Embryonic facial prominence (tissue), 1 donor: ENCODE measurements at regions not wholly inside any gene's neighbourhood (a gene's known extent, or its start where the extent isn't known, plus 50 kb on each side); places are given as distances from the start of the nearest gene placed in this dataset.
"Not testable (repeated sequence)": the region's sequence is repeated elsewhere in the genome, so short reads cannot be mapped to it uniquely, and the experiment has no call there.

ENCODE experiments used
- DNase-seq: peaks from one replicate; pipeline ENCODE4 v3.0.0-alpha.2; 2016; ENCODE audit errors: extremely low spot score

DNA sequence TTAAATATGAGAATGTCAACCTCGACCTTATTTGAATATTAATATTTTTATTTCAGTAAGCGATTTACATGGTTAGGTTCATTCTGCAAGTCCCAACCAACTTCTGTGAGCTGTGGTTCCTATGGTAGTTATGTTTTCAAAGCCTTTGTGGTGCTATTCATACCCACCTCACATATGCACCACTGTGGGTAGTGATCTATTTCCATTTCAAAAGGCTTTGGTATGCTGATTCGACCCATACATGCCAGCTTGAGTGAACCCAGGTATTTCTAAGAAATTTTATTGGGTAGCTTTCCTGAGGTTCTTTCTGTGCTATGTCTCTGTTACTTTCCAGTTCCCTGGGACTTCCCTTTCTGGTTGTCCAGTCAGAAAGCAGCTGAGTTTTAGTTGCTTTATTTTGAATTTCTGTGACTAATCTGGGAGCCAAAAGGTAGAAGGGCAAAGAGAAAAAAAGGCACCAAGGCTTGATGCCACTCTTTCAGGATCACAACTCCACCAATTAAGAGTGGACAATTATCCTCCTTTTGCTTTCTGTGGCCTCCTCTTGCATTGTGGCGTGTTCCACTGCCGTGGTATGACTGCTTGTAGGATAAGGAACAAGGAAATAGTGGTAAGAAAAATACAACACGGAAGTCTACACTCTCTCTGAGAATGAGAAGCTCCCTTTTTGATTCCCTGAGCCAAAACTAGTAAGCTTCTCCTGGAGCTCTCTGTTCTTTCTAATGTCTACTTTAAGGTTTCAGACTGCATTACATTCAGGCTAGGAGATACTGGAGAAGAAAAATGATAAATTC, 729.1 kb downstream of the NOVA1 start:
- no peak for DNase-seq

DNA sequence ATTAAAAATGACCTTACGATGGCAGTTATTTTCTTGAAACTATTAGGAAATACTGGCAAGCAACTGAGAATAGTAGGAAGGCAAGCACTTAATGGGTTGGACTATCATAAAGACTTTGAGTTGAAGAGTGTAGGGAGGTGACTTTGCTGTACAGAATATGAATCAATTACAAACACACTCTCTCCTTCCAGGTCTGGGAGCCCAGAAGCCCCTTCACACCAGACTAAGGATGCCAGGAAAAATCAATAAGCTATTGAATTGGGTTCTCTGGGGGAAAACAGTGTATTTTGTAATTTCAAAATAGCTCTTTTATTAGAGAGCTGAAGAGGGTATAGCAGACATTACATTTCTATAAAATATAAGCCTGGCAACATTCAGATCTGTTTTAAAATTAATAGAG, 736.4 kb downstream of the NOVA1 start:
- no peak for DNase-seq

DNA sequence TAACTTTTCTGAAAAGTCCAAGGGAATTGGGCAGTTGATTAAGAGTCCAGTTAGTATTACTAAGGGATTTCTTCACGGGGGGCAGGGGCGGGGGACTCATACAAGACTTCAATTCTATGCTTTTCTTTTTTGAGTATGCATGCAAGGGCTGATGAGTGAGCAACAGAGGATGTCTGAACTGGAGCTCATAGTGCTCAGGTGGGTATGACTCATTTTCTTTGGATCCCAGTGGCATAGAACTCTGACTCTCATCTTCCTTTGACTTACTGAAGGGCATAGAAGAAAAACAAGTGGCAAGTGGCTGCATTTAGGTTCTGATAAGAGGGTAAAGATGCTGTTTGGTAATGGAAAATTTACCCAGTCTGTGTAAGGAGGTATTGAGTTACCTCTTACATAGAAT, 749.2 kb downstream of the NOVA1 start:
- DNase-seq = no peak

DNA sequence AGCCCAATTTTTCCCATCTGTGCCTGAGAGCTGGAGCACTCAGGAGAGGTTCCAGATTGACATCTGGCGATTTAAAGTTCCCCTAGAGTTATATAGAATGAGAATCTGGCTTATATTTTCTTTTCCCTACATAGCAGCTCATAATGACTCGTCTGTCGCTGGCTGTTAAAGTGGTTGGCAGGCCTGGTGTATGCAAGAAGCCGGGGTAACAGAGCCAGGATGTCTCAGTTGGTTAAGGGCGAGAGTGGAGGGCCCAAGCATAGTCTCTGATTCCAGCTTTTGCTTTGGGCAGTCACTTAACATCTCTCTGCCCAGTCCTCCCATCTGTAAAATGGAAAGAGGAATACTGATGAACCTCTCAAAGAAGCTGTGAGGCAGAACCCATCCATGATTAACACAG, 751.6 kb downstream of the NOVA1 start:
- no peak for DNase-seq

DNA sequence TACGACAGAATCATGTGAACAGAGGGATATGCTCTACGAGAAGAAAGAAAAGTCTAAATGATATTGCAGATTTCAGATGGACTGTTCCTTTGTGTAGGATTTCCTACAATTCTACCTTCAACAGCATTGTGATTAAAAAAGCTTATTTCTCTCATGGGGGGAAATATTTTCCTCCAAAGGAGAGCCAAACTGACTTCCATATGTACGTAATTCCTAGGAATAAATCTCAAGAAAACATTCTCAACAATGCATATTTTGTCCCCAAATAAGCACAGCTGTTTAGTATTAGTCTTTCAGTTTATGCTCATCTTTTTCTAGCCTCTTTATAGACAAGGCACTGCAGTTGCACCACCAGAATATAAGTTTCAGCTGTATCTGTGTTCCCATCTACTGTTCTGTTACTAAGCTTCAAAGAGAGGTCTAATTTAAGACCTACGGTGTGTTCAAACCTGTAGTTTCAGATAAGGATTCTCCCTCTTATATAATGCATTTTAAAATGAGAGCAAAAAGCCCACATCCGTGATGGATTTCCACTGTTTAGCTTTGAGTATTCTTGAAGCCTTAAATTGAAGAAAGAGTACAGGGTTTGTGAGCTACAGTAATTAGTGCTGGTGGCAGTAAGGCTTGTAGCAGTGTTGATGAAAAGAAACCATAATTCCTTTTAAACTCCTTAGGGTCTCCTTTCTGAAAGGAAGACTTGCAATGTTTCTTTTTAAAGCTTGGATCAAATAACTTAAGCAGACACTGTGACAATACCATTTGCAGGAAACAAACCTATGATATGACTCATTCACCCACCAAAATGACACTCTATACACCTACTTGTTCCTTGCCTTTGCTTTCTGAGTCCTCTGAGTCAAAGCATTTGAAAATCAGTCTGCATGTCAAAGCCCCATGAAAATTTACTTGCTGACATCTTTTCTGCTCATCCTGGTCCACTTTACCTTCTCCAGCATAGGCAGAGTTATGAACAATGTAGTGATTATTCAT, 754.1 kb downstream of the NOVA1 start:
- peak; percentile 38 for DNase-seq

DNA sequence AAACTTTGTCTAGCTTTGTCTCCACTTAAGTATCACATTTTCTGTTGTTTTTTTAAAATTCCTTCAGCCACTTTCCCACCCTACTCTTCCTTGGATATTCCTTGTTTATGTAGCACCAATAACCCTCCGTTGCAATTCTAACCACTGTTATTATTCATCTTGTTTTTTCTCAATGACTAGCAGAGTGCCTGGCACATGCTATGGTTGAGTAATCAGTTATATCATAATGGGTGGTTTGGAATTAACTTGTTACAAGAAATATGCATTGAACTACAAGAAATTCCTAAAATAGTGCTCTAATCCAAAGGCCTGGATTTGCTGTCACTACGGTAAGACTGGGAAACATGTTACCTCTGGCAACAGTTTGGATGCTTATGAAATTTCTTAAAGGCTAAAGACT, 756.6 kb downstream of the NOVA1 start:
- DNase-seq = no peak

DNA sequence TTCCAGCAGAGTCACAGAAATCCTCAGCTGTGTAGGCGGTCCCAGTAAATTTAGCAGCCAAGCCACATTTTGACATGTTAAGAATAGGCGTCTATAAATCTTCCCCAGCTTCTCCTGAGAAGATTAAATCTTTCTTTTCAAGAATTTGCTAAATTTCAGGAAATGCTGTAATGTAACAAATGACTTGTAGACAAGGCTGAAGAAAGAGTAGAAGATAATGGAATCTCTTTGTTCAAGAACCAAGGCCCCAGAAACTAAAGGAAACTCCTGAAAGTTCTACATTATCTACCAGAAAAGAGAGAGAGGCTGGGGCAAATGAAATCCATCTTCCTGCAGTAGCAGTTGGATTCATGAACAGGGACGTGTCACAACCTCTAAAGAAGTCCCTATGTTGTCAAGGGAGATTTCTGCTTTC, 760.3 kb downstream of the NOVA1 start:
- DNase-seq = no peak

DNA sequence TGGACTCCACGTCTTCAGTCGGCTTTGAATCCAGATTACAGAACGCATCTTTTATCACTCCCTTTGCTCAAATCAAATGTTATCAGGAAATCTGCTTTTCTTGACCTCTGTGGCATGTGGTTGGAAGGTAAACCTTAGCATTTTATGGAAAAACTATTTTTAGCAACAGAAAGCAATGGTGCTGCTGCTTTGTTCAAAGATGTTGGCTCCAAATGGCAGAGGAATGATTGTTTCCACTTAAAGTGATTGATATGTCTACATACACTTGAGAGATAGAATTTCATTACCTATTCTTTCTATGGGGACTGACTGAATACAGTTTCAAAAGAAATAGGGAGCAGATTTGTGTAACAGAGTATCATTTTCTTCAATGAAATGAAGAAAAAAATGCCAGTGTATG, 761.2 kb downstream of the NOVA1 start:
- no peak for DNase-seq

DNA sequence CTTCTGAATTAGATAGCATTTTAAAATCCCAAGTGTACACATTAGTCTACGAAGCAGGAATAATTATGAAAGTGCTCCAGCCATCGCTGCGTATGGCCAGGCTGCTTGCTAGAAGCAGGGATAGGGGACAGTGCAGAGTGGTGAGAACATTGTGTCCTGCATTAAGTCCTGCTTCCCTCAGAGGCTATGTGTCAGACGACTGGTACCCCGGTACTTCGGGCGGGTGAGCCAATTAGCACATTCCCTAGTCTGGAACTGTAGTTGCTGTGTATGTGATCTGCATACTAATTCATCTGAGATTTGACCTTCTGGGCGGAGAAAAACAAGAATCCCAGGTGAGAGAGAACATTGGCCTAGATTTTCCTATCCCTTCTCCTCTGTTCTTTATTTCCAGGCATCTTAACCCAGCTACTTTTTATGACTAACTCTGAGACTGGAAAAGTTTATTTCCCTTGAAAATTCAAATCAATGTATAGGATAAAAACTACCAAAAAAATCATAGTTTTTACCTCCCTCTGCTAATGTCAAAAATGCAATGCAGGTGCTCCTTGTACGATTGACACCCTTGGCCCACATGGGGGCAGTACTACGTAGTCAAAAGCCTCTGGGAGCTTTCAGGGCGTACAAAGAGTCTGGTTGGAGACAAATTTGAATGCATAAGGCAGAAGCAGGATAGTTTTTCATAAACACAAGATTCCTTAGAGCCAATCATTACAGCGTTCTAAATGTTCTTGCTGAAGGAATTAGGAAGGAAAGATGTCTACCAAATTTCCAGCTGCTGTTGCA, 764.3 kb downstream of the NOVA1 start:
- DNase-seq = peak; percentile 20

DNA sequence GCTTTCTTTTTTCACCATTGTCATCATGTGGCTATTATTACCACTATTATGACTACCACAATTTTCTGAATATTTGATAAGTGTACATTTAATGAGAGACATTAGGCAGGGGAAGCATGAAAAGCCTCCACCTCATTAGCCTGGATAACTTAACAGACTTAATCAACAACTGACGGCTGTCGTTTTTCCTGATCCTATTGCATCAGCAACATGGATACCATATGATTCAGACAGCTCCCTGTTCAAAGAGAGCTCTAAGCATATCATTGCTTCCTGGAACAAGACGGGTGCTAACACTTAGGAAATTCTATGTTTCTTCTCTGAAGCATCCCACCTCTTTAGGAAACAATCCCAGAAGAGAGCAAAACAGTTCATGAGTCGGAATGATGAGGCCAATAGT, 765.2 kb downstream of the NOVA1 start:
- no peak for DNase-seq

DNA sequence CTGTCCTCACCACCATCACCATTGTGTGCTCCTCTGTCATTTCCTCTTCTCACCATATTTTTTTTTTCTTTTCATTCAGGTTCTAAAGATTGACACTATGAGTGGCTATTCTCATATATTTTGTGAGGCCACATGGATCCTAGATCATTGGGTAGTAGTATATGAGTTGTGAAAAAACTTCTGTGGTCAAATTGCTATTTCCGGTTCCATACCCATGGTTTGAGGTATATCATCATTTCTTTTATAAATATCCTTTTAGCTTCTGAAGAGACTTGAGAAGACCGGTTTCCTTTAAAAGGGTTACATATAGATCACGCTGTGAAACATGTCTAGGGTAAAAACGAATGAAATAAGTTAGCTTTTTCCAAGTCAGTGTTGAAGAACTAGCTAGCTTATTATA, 769.3 kb downstream of the NOVA1 start:
- no peak for DNase-seq

DNA sequence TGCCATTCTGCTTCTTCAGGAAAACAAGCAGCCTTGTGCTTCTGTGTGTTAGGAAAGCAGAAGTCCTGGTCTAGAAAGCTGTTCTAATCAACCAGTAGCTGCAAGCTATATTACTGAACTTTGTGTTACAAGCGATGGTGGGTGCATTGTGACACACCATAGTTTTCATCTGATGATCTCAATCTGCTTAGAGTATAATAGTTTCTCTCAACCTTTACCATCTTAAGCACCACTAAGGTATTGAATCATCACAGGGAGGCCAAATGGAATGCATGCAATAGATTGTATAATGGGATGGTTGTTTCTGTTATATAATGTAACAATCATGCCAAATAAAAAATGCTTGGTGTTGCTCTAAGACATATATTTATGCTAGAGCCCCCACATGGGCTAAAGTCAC, 771.7 kb downstream of the NOVA1 start:
- no peak for DNase-seq

DNA sequence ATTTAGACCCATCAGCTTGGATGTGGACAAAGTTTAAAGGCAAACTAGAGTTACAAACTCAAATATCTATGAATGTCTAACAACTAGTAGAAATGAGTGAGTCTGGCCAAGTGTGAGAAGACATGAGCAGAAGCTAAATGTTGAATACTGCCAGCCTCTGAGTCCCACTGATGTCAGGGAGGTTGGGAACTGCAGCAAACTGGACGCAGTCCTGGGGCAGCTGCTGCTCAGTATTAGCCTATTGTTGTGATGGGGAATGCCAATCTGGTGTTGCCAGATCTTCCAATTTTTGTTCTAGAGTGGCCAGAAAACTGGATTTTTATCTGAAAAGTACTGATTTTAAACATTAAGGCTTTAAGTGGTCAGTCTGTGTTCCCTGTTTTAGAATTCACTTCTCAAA, 770.4 kb upstream of the STXBP6 start:
- DNase-seq = no peak

DNA sequence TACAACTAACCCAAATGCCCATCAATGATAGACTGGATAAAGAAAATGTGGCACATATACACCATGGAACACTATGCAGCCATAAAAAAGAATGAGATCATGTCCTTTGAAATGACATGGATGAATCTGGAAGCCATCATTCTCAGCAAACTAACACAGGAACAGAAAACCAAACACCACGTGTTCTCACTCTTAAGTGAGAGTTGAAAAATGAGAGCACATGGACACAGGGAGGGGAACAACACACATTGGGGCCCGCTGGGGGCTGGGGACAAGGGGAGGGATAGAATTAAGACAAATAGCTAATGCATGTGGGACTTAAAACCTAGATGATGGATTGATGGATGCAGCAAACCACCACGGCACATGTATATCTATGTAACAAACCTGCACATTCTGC, 764.7 kb upstream of the STXBP6 start:
- not testable (repeated sequence) for DNase-seq

DNA sequence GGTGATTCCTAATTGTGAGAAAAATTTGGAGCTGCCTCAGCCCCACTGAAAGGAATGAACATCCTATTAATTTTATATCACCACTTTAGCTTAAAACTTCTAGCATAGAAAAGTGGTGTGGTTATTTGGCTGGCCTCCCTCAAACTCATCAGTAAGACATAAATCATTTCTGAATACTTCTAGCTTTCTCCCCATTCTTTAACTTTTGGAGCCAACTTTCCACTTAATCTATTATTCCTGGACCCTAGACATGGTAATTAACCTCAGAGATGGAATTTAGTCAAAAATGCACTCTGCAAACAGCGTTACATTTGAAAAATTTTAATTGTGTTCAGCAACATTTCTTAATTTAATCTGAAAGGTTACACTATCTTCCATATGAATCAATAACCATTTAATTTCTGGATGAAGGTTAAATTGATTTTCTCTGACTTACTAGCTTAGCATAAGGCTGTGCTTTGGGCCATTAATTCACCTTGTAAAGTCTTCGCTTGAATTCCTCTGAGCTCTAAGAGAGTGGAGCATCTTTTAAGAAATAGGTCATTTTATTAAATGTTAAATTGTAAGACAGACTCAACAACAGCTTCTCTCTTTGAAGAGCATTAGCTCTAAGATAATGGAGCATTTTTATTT, 753.6 kb upstream of the STXBP6 start:
- DNase-seq = no peak

DNA sequence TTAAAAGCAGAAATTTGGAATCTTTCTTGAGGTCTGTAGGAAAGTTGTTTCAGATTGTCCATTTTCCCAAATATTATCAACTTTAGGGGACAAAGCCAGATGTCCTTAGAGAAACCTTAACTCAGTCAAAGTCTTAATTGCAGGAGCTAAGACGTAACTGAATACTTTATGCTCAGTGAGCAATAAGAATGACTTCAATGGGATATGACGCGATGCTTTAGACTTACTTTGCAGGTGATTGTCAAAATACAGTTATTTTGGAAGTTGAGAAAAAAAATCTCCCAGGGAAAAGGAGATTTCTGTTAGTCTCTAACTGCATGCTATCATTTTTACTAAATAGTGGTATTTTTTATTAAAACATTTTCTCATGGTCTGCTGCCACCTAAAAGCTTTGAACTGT, 750.9 kb upstream of the STXBP6 start:
- no peak for DNase-seq

DNA sequence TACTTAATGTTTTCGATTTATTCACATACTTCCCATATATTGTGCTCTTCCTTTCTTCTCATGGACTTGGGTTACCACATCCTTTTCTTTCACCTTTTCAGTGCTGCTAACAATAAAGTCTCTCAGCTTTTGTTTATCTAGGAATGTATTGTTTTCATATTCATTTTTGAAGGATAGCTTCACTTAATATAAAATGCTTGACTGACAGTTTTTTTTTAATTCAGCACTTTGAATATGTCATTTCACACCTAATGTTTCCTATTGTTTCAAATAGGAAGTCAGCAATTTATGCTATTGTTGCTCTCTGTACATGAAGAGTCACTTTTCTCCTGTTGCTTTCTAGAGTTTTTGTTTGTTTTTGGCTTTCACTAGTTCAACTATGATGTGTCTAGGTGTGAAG, 738.3 kb upstream of the STXBP6 start:
- no peak for DNase-seq

DNA sequence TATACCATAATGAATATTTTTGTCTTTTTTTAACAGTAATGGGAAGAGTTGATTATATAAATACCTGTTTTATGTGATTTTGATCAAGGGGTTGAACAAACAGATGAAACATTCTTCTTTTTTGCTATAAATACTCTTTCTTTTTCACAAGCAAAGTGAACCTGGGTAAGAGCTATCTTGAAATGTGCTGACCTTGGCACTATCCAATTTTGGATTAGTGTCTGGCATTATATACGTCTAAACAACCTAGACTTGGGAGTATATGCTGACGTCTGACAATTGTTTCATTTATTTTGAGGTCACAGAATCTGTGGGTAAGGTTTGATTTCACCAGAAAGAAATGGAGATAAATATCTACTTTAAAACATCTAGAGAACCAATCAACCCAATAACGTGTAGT, 716.0 kb upstream of the STXBP6 start:
- DNase-seq = no peak

DNA sequence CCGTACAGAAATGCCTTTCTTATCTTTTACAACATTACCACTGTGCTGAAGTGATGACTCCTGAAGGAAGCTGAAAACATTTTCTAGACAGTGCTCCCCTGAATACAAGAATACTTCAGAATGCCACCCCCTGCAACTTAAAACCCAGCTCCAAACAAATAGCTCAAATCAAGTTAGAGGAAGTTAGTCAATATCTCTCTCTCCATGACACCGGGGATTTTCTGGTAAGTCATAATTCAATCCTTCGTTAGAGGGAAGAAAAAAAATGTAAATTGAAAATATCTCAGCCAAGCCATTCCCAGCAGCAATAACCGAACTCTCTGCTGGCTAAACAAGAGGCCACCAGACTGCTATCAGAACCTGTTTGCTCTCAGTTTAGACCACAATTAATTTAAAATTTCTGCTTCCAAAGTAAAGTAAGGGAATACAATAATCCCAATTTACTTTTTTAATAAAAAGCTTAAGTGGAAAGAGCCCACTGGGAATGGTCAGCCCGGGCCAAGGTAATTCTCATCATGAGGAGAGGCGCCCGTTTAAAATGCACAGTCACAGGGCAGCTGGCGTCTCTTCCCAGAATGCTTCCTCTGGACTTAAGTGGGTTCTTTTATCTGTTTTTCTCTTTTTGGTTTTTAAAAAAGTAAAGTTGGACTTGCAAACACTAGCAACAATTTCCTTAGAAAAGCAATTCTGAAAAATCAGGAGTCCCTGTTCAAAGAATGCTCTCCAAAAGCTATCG, 710.1 kb upstream of the STXBP6 start:
- no peak for DNase-seq

DNA sequence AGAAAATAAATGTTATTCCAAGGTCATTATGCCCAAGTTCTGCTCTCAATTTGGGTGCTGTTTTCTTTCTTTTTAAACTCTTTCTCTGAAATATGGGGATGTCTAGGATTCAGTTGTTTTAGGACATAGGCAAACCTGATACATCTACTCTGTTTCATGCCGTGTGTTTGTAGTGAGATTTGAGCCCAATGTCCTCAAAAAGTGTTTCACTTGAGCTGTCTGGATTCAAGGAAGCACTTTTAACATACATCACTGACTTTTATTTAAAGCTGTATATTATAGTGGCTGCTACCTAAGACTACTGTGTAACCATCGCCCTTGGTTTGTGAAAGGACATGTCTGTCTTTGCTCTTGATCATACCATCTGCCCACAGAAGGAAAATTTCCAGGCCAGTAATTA, 709.3 kb upstream of the STXBP6 start:
- DNase-seq = no peak

DNA sequence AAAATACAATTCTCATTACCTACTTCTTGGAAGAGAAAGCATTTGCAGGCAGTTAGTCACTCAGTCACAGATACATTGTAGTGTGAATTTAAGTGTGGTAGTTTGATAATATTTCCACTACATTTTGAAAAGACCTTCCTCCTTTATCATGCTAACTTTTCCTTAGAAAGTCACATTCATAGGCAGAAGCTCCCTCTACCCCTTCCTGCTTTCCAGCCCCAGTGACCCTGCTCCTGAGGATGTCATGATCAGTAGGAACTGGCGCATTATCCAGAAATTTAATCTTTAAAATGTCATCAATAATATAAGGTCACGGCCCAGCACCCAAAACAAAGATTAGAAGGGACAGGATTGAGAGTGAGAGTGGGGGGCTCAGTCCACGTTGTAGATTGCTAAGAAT, 707.4 kb upstream of the STXBP6 start:
- DNase-seq = no peak
